ENCODE measurements at regions not wholly inside any gene's neighbourhood (a gene's known extent, or its start where the extent isn't known, plus 50 kb on each side); places are given as distances from the start of the nearest gene placed in this dataset.
"Not testable (repeated sequence)": the region's sequence is repeated elsewhere in the genome, so short reads cannot be mapped to it uniquely, and the experiment has no call there.

GRCh38 chr1:144523661-144524407 is 62.4 kb upstream of the NBPF15 start:
- TF ChIP-seq ZNF274 (IDR thresholded peaks at IDR 0.05; ENCODE audit: insufficient read depth, insufficient read length); FOXM1 (IDR thresholded peaks at IDR 0.05; ENCODE audit: low read depth, low read length); GATAD2B (conservative IDR thresholded peaks at IDR 0.05; ENCODE audit: low read depth); BMI1 (IDR thresholded peaks at IDR 0.05; ENCODE audit: borderline replicate concordance); PKNOX1 (IDR thresholded peaks at IDR 0.05); BRCA1 (IDR thresholded peaks at IDR 0.05; ENCODE audit: low read depth, low read length): not testable (repeated sequence)
- TF ChIP-seq, protein P1, sequence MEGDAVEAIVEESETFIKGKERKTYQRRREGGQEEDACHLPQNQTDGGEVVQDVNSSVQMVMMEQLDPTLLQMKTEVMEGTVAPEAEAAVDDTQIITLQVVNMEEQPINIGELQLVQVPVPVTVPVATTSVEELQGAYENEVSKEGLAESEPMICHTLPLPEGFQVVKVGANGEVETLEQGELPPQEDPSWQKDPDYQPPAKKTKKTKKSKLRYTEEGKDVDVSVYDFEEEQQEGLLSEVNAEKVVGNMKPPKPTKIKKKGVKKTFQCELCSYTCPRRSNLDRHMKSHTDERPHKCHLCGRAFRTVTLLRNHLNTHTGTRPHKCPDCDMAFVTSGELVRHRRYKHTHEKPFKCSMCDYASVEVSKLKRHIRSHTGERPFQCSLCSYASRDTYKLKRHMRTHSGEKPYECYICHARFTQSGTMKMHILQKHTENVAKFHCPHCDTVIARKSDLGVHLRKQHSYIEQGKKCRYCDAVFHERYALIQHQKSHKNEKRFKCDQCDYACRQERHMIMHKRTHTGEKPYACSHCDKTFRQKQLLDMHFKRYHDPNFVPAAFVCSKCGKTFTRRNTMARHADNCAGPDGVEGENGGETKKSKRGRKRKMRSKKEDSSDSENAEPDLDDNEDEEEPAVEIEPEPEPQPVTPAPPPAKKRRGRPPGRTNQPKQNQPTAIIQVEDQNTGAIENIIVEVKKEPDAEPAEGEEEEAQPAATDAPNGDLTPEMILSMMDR (IDR thresholded peaks at IDR 0.05 in 2 of 3, conservative IDR thresholded peaks at IDR 0.05 in 1 of 3; ENCODE audit: control insufficient read depth in 2 of 3, extremely low read depth in 1 of 3, insufficient read depth in 1 of 3, low read depth in 3 of 3, low read length in 3 of 3): not testable (repeated sequence)
- TF ChIP-seq SMAD1 (IDR thresholded peaks at IDR 0.05; ENCODE audit: low read depth, partially characterized antibody): peak; percentile 98

Measured in GM12878 (cell line).